ENCODE measurements at regions not wholly inside any gene's neighbourhood (a gene's known extent, or its start where the extent isn't known, plus 50 kb on each side); places are given as distances from the start of the nearest gene placed in this dataset.

- TF ChIP-seq CTCF (IDR thresholded peaks at IDR 0.05) (no peak), POLR2AphosphoS5 (IDR thresholded peaks at IDR 0.05) (no peak)
Observed at GRCh38 chr13:106385654-106386053, 149.8 kb downstream of the EFNB2 start.
